Subcutaneous abdominal adipose tissue (tissue), 5 donors: ENCODE measurements at regions not wholly inside any gene's neighbourhood (a gene's known extent, or its start where the extent isn't known, plus 50 kb on each side); places are given as distances from the start of the nearest gene placed in this dataset.
"Not testable (repeated sequence)": the region's sequence is repeated elsewhere in the genome, so short reads cannot be mapped to it uniquely, and the experiment has no call there.

Experiments used
- H3K27ac ChIP-seq: one replicate; pipeline ENCODE4 v1.7.0; 2013; ENCODE audit warnings: low read depth, mild to moderate bottlenecking, inconsistent platforms, low read length, moderate library complexity
- H3K27me3 ChIP-seq, 5 donors: one replicate each; pipeline ENCODE4 v1.7.0; 2013; ENCODE audit warnings: low read length in 5 of 5, inconsistent platforms in 1 of 5; ENCODE audit not compliant: control insufficient read depth in 5 of 5, insufficient read depth in 4 of 5
- H3K36me3 ChIP-seq, 5 donors: one replicate each; pipeline ENCODE4 v1.7.0; 2013; ENCODE audit warnings: low read length in 5 of 5; ENCODE audit not compliant: control insufficient read depth in 5 of 5, insufficient read depth in 5 of 5
- H3K4me1 ChIP-seq, 5 donors: one replicate each; pipeline ENCODE4 v1.7.0; 2013; ENCODE audit warnings: low read length in 5 of 5, mild to moderate bottlenecking in 3 of 5, moderate library complexity in 1 of 5; ENCODE audit not compliant: control insufficient read depth in 5 of 5, insufficient read depth in 5 of 5
- H3K4me3 ChIP-seq, 5 donors: one replicate each; pipeline ENCODE4 v1.7.0; 2013; ENCODE audit warnings: low read length in 5 of 5, low read depth in 1 of 5
- H3K9ac ChIP-seq, 5 donors: one replicate each; pipeline ENCODE4 v1.7.0; 2013; ENCODE audit warnings: low read length in 5 of 5, mild to moderate bottlenecking in 4 of 5, moderate library complexity in 3 of 5
- H3K9me3 ChIP-seq, 5 donors: one replicate each; pipeline ENCODE4 v1.7.0; 2013; ENCODE audit warnings: low read length in 5 of 5; ENCODE audit not compliant: control insufficient read depth in 5 of 5
- donor health status: healthy.
- donor health status: healthy.
- donor health status: healthy.
- donor health status: healthy.
- donor health status: healthy.

- H3K36me3 ChIP-seq: no peaks in the 10 kb centered on the region
- no peak overlapping the region for H3K4me3 ChIP-seq
- no peak overlapping the region for H3K9ac ChIP-seq
- no peaks in the 10 kb centered on the region for H3K4me1 ChIP-seq
- H3K27ac ChIP-seq: no peak overlapping the region
- H3K27me3 ChIP-seq: no peaks in the 10 kb centered on the region
- H3K9me3 ChIP-seq: peaks cover 0 to 7% (median 3%) of the 10 kb centered on the region in 5 donors
Observed at GRCh38 chr9:71614409-71615010, 153.8 kb downstream of the CEMIP2 start.

- Histone ChIP-seq H3K9me3 (peaks cover 0 to 7% (median 3%) of the 10 kb centered on the region in 5 donors), H3K4me1 (peaks cover 0 to 12% (median 10%) of the 10 kb centered on the region in 5 donors), H3K9ac (no peak overlapping the region), H3K27me3 (no peaks in the 10 kb centered on the region), H3K4me3 (no peak overlapping the region), H3K36me3 (no peaks in the 10 kb centered on the region), H3K27ac (no peak overlapping the region)
Observed at GRCh38 chr9:71612889-71613288, 155.4 kb downstream of the CEMIP2 start.

- no peak overlapping the region for H3K9ac ChIP-seq
- H3K27me3 ChIP-seq: no peaks in the 10 kb centered on the region
- no peak overlapping the region for H3K4me3 ChIP-seq
- no peaks in the 10 kb centered on the region for H3K36me3 ChIP-seq
- peaks cover 0 to 7% (median 3%) of the 10 kb centered on the region in 5 donors for H3K9me3 ChIP-seq
- H3K4me1 ChIP-seq: peaks cover 0 to 18% (median 11%) of the 10 kb centered on the region in 5 donors
- H3K27ac ChIP-seq: no peak overlapping the region
Observed at GRCh38 chr9:71609448-71609830, 158.9 kb downstream of the CEMIP2 start.

GRCh38 chr9:71608825-71609447 is 159.4 kb downstream of the CEMIP2 start:
- H3K4me3 ChIP-seq: no peak overlapping the region
- peaks cover 0 to 7% (median 3%) of the 10 kb centered on the region in 5 donors for H3K9me3 ChIP-seq
- no peak overlapping the region for H3K27ac ChIP-seq
- H3K9ac ChIP-seq: no peak overlapping the region
- no peaks in the 10 kb centered on the region for H3K27me3 ChIP-seq
- no peaks in the 10 kb centered on the region for H3K36me3 ChIP-seq
- peaks cover 0 to 18% (median 11%) of the 10 kb centered on the region in 5 donors for H3K4me1 ChIP-seq

- no peak overlapping the region for H3K9ac ChIP-seq
- H3K36me3 ChIP-seq: no peaks in the 10 kb centered on the region
- H3K4me3 ChIP-seq: no peak overlapping the region
- H3K4me1 ChIP-seq: peaks cover 0 to 18% (median 11%) of the 10 kb centered on the region in 5 donors
- peak overlapping the region; percentile 43 for H3K27ac ChIP-seq
- H3K9me3 ChIP-seq: peaks cover 0 to 7% (median 3%) of the 10 kb centered on the region in 5 donors
- no peaks in the 10 kb centered on the region for H3K27me3 ChIP-seq
Observed at GRCh38 chr9:71608021-71608420, 160.3 kb downstream of the CEMIP2 start.

GRCh38 chr9:71607461-71607881 is 160.8 kb downstream of the CEMIP2 start:
- H3K4me3 ChIP-seq: no peak overlapping the region
- peaks cover 0 to 18% (median 11%) of the 10 kb centered on the region in 5 donors for H3K4me1 ChIP-seq
- no peaks in the 10 kb centered on the region for H3K36me3 ChIP-seq
- peak overlapping the region; percentile 43 for H3K27ac ChIP-seq
- peaks cover 0 to 7% (median 3%) of the 10 kb centered on the region in 5 donors for H3K9me3 ChIP-seq
- no peaks in the 10 kb centered on the region for H3K27me3 ChIP-seq
- peak overlapping the region in 1 of 5 donors; percentile 25 for H3K9ac ChIP-seq

GRCh38 chr9:71604197-71605063 is 163.9 kb downstream of the CEMIP2 start:
- H3K36me3 ChIP-seq: no peaks in the 10 kb centered on the region
- H3K27me3 ChIP-seq: no peaks in the 10 kb centered on the region
- H3K9me3 ChIP-seq: no peaks in the 10 kb centered on the region
- peaks cover 0 to 18% (median 11%) of the 10 kb centered on the region in 5 donors for H3K4me1 ChIP-seq
- H3K9ac ChIP-seq: no peak overlapping the region
- no peak overlapping the region for H3K4me3 ChIP-seq
- H3K27ac ChIP-seq: no peak overlapping the region

GRCh38 chr9:71602652-71603051 is 165.7 kb downstream of the CEMIP2 start:
- Histone ChIP-seq H3K4me3 (no peak overlapping the region), H3K9me3 (no peaks in the 10 kb centered on the region), H3K27me3 (no peaks in the 10 kb centered on the region), H3K4me1 (peaks cover 0 to 5% (median 0%) of the 10 kb centered on the region in 5 donors), H3K9ac (no peak overlapping the region), H3K36me3 (no peaks in the 10 kb centered on the region), H3K27ac (no peak overlapping the region)

- H3K9me3 ChIP-seq, H3K27me3 ChIP-seq, H3K36me3 ChIP-seq, H3K27ac ChIP-seq, H3K4me1 ChIP-seq, H3K4me3 ChIP-seq, H3K9ac ChIP-seq: not testable (repeated sequence)
Observed at GRCh38 chr9:71595762-71596161, 172.6 kb downstream of the CEMIP2 start.

- H3K27me3 ChIP-seq: no peaks in the 10 kb centered on the region
- no peak overlapping the region for H3K27ac ChIP-seq
- no peaks in the 10 kb centered on the region for H3K9me3 ChIP-seq
- peaks cover 0 to 6% (median 0%) of the 10 kb centered on the region in 5 donors for H3K4me1 ChIP-seq
- no peak overlapping the region for H3K9ac ChIP-seq
- no peak overlapping the region for H3K4me3 ChIP-seq
- no peaks in the 10 kb centered on the region for H3K36me3 ChIP-seq
Observed at GRCh38 chr9:71594541-71594940, 173.8 kb downstream of the CEMIP2 start.
